ENCODE measurements at regions not wholly inside any gene's neighbourhood (a gene's known extent, or its start where the extent isn't known, plus 50 kb on each side); places are given as distances from the start of the nearest gene placed in this dataset.
A peak's percentile ranks its signal among the peaks of the same experiment; 100 is the strongest.

DNA sequence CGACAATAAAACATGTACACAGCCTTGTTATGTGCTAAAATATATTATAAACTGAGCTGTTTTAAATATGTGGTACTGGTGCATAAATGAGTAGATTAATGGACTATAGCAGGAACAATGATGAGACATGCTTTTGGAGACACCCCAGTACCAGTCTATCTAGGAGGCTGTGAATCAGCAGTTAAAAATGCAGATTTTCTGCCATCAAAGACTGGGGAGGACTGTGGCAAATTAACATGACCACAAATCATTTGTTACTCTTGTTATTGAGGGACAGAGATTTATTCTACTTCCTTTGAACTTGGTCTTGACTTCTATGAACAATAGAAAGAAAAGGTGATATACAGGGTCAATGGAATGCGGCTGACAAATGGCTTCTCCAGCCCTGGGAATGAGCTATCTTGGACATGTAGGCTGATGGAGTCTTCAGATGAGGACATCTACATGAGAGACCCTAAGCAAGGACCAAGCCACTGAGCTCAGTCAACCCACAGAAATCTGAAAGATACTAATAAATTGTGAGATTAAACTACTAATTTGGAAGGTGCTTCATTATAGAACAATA is 551.7 kb upstream of the GJE1 start:
- no peak overlapping the region for H3K4me3 ChIP-seq (ENCODE audit: low read depth, low read length)
- no peaks in the 10 kb centered on the region for H3K36me3 ChIP-seq (ENCODE audit: control insufficient read depth, insufficient read depth, low read length)
- H3K27ac ChIP-seq (ENCODE audit: low read depth, low read length) = no peak overlapping the region
- H3K27me3 ChIP-seq (ENCODE audit: control insufficient read depth, insufficient read depth, low read length) = no peaks in the 10 kb centered on the region
- no peaks in the 10 kb centered on the region for H3K9me3 ChIP-seq (ENCODE audit: control insufficient read depth, insufficient read depth, low read depth, low read length)
- no peak overlapping the region for H3K9ac ChIP-seq (ENCODE audit: low read length)
- H3K4me1 ChIP-seq (ENCODE audit: control insufficient read depth, insufficient read depth, low read length) = 0 out of 2 replicates have a peak, but pooled peaks cover 4% of the 10 kb centered on the region

DNA sequence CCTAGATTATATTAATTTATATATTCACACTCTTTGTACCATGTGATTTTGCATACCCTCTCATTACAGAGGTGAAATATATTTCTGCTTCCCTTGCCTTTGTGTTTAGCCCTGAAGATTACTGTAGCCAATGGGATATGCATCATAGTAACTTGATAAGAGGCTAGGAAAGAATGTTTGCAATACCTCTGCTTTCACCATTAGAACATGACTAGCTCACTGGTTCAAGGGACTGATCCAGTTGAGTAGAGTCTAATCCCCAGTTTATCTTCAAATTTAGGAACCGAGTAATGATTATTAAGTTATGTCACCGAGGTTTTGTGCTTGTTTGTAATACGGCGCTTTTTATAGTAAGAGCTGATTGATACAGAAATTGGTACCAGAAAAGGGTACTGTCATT is 552.6 kb upstream of the GJE1 start:
- 0 out of 2 replicates have a peak, but pooled peaks cover 4% of the 10 kb centered on the region for H3K4me1 ChIP-seq (ENCODE audit: control insufficient read depth, insufficient read depth, low read length)
- no peak overlapping the region for H3K27ac ChIP-seq (ENCODE audit: low read depth, low read length)
- no peaks in the 10 kb centered on the region for H3K9me3 ChIP-seq (ENCODE audit: control insufficient read depth, insufficient read depth, low read depth, low read length)
- H3K4me3 ChIP-seq (ENCODE audit: low read depth, low read length) = no peak overlapping the region
- H3K9ac ChIP-seq (ENCODE audit: low read length) = no peak overlapping the region
- no peaks in the 10 kb centered on the region for H3K36me3 ChIP-seq (ENCODE audit: control insufficient read depth, insufficient read depth, low read length)
- no peaks in the 10 kb centered on the region for H3K27me3 ChIP-seq (ENCODE audit: control insufficient read depth, insufficient read depth, low read length)

DNA sequence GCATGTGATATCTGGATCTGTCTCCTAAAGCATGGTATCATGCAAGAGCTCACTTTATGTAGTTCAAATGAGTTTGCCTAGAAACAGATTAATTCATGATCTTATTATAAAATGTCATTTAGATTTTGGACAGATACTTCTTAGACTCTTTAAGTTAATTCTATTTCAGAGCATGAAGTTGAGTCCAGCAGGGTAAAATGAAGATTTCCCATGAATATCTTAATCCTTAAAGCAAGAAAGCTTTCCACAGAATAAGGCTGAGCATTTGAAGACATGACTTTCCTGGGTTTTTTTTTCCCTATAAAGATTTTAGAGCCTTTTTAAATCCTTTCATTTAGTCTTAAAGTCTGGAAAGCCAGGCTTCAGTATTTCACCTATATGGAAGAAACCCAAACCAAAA is 556.0 kb upstream of the GJE1 start:
- Histone ChIP-seq H3K27ac (ENCODE audit: low read depth, low read length) (no peak overlapping the region), H3K4me1 (ENCODE audit: control insufficient read depth, insufficient read depth, low read length) (0 out of 2 replicates have a peak, but pooled peaks cover 4% of the 10 kb centered on the region), H3K9ac (ENCODE audit: low read length) (no peak overlapping the region), H3K9me3 (ENCODE audit: control insufficient read depth, insufficient read depth, low read depth, low read length) (no peaks in the 10 kb centered on the region), H3K36me3 (ENCODE audit: control insufficient read depth, insufficient read depth, low read length) (no peaks in the 10 kb centered on the region), H3K27me3 (ENCODE audit: control insufficient read depth, insufficient read depth, low read length) (no peaks in the 10 kb centered on the region), H3K4me3 (ENCODE audit: low read depth, low read length) (no peak overlapping the region)

DNA sequence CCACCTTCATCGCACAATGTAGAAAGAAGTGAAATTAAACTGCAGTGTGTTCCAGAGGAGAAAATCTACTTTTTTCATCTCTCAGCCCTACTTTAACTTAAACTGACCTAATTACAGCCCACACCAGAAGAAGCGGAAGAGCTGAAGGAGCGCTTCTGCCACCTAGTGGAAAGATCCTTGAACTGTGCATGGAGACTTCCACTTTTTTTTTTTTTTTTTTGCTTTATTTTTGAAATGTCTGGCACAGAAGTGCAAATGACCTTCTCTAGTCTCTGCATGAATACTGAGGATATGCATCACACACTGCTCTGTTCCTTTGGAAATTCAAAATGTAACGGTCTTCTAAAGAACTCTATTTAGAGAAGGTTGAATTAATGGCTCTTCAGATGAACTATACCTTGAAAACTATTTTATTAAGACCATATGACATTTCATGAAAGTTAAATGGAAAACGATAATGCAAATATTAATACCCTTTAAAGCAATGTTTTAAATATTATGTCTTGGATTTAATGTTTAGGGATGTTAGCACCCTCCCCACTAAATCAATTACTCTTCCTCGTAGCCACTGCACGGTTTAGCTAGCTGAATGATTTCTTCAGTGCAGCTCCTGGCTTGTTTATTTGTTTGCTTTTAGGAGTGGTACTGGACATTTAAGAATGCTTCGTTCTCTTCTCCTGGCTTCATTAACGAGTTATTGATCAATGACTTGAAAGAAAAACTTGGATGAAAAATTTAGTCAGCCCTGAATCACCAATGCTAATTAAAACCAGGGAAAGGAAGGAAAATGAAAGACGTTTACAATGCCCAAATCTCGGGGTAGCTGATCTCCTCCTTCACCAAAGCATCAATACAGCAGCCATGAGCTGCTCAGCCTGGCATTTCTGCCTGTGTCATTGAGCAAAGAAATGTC is 569.6 kb upstream of the GJE1 start:
- no peaks in the 10 kb centered on the region for H3K9me3 ChIP-seq (ENCODE audit: control insufficient read depth, insufficient read depth, low read depth, low read length)
- no peak overlapping the region for H3K4me3 ChIP-seq (ENCODE audit: low read depth, low read length)
- H3K36me3 ChIP-seq (ENCODE audit: control insufficient read depth, insufficient read depth, low read length) = no peaks in the 10 kb centered on the region
- no peaks in the 10 kb centered on the region for H3K27me3 ChIP-seq (ENCODE audit: control insufficient read depth, insufficient read depth, low read length)
- H3K27ac ChIP-seq (ENCODE audit: low read depth, low read length) = peak overlapping the region; percentile 27; the same call in 1 of the 2 replicates
- H3K4me1 ChIP-seq (ENCODE audit: control insufficient read depth, insufficient read depth, low read length) = peaks cover 15% of the 10 kb centered on the region
- no peak overlapping the region for H3K9ac ChIP-seq (ENCODE audit: low read length)

DNA sequence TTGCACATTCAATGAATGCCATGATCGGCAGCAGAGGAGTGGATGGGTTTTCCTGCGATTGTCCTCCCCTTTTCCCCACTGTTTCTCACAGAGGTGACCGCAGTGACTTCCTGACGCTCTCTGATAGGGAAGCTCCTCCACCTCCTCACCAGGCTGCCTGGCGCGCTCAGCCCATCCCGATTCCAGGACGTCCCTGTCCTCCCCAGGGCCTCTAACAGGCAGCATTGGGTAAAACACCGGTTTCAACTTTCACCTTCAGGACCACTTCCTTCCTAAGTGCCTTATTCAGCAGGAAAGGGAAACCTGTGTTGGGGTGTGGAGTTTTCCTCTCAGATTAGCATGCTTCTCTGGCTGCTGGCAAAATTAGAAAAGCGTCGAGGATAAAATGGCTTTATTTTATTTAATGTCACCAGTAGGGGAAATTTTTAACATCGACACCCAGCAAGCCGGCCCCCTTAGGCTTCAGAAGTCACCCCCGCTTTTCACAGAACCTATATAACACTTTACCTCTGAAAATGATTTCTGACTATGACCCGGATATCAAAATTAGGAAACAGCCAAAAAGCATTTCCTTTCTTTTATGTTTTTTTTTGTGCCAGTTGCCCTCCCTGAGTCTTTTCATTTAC is 570.4 kb upstream of the GJE1 start:
- no peaks in the 10 kb centered on the region for H3K9me3 ChIP-seq (ENCODE audit: control insufficient read depth, insufficient read depth, low read depth, low read length)
- no peaks in the 10 kb centered on the region for H3K27me3 ChIP-seq (ENCODE audit: control insufficient read depth, insufficient read depth, low read length)
- peak overlapping the region; percentile 27; the same call in 1 of the 2 replicates for H3K27ac ChIP-seq (ENCODE audit: low read depth, low read length)
- peaks cover 15% of the 10 kb centered on the region for H3K4me1 ChIP-seq (ENCODE audit: control insufficient read depth, insufficient read depth, low read length)
- H3K4me3 ChIP-seq (ENCODE audit: low read depth, low read length) = no peak overlapping the region
- H3K9ac ChIP-seq (ENCODE audit: low read length) = no peak overlapping the region
- no peaks in the 10 kb centered on the region for H3K36me3 ChIP-seq (ENCODE audit: control insufficient read depth, insufficient read depth, low read length)

DNA sequence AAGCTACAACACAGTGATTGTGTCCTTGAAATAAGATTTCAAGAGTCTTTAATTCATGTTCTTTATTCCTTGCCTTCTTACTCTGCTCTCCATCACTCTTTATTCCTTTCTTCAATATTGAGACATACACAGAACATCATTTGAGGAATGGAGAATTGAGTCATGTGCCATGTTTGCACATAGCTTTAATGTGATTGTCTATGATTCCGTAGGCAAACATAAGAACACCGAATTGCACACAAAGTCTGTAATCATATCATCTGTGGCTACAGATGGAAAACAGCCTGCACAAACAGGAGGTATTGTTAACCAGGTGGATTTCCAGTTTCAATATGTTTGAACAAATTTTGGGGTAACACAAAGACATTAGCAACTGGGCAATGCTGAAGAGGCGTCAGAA is 571.6 kb upstream of the GJE1 start:
- Histone ChIP-seq H3K27ac (ENCODE audit: low read depth, low read length) (no peak overlapping the region), H3K9ac (ENCODE audit: low read length) (no peak overlapping the region), H3K4me1 (ENCODE audit: control insufficient read depth, insufficient read depth, low read length) (peaks cover 15% of the 10 kb centered on the region), H3K9me3 (ENCODE audit: control insufficient read depth, insufficient read depth, low read depth, low read length) (no peaks in the 10 kb centered on the region), H3K4me3 (ENCODE audit: low read depth, low read length) (no peak overlapping the region), H3K36me3 (ENCODE audit: control insufficient read depth, insufficient read depth, low read length) (no peaks in the 10 kb centered on the region), H3K27me3 (ENCODE audit: control insufficient read depth, insufficient read depth, low read length) (no peaks in the 10 kb centered on the region)

DNA sequence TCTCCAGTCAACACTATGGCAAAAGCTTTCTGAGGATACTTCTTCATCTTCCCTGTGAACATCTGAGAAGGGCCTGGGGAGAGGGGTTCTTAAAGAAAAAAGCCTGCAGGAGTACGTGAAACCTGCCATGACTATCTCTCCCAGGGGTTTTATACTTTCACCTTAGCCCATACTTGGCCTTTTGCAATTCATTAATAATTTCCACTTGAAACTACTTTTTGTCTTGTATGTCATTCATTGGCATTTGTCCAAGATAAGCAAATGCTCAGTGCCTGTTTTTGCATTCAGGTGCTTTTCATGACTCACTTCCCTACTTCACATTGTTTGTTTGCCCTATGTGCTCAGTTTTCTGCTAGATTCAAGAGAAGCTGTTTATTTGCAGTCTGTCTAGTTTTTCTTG is 580.3 kb upstream of the GJE1 start:
- Histone ChIP-seq H3K9me3 (ENCODE audit: control insufficient read depth, insufficient read depth, low read depth, low read length) (peaks cover 8% of the 10 kb centered on the region; the same call in 1 of the 2 replicates), H3K27me3 (ENCODE audit: control insufficient read depth, insufficient read depth, low read length) (no peaks in the 10 kb centered on the region), H3K9ac (ENCODE audit: low read length) (no peak overlapping the region), H3K27ac (ENCODE audit: low read depth, low read length) (no peak overlapping the region), H3K36me3 (ENCODE audit: control insufficient read depth, insufficient read depth, low read length) (no peaks in the 10 kb centered on the region), H3K4me1 (ENCODE audit: control insufficient read depth, insufficient read depth, low read length) (no peaks in the 10 kb centered on the region; the same call in 1 of the 2 replicates), H3K4me3 (ENCODE audit: low read depth, low read length) (no peak overlapping the region)

DNA sequence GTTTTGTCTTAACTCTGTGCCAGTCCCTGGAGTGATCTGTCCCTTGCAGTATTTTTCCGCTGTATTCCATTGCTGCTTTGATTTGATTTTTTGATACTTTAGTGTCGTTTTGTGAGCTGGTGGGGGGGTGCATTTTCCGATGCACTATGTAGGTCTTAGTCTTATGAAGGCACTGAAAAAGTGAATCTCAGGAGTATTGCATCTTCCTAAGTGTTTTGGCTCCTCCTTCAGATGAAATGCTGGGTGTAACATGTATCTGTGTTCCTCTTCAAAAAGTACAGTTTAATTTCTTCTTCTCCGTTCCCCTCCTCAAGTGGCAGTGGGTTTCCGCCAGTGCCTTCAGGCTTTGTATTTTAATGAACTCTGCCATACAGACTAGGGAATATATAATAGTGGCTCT is 580.7 kb upstream of the GJE1 start:
- no peak overlapping the region for H3K9ac ChIP-seq (ENCODE audit: low read length)
- H3K9me3 ChIP-seq (ENCODE audit: control insufficient read depth, insufficient read depth, low read depth, low read length) = peaks cover 8% of the 10 kb centered on the region; the same call in 1 of the 2 replicates
- no peaks in the 10 kb centered on the region; the same call in 1 of the 2 replicates for H3K4me1 ChIP-seq (ENCODE audit: control insufficient read depth, insufficient read depth, low read length)
- H3K27me3 ChIP-seq (ENCODE audit: control insufficient read depth, insufficient read depth, low read length) = no peaks in the 10 kb centered on the region
- no peak overlapping the region for H3K27ac ChIP-seq (ENCODE audit: low read depth, low read length)
- no peak overlapping the region for H3K4me3 ChIP-seq (ENCODE audit: low read depth, low read length)
- H3K36me3 ChIP-seq (ENCODE audit: control insufficient read depth, insufficient read depth, low read length) = no peaks in the 10 kb centered on the region

DNA sequence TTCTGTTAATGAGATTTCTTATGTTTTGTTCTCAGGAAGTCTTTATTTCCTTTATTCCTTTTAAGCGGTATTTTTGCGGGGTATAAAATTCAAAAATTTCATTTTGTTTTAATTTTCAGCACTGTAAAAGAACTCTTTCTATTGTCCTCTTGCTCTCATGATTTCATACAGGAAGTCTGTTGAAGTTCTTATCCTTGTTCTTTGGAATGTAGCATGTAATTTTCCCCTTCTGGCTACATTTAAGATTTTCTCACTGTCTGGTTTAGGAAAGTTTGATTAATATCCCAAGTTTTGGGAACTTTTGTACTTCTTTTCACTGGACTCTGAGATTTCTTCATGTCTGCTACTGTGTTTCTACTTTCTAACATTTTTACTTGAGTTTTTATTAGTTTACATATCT is 581.4 kb upstream of the GJE1 start:
- H3K27me3 ChIP-seq (ENCODE audit: control insufficient read depth, insufficient read depth, low read length) = no peaks in the 10 kb centered on the region
- no peak overlapping the region for H3K4me3 ChIP-seq (ENCODE audit: low read depth, low read length)
- H3K4me1 ChIP-seq (ENCODE audit: control insufficient read depth, insufficient read depth, low read length) = no peaks in the 10 kb centered on the region; the same call in 1 of the 2 replicates
- H3K36me3 ChIP-seq (ENCODE audit: control insufficient read depth, insufficient read depth, low read length) = no peaks in the 10 kb centered on the region
- H3K9me3 ChIP-seq (ENCODE audit: control insufficient read depth, insufficient read depth, low read depth, low read length) = peaks cover 12% of the 10 kb centered on the region
- H3K27ac ChIP-seq (ENCODE audit: low read depth, low read length) = no peak overlapping the region
- no peak overlapping the region for H3K9ac ChIP-seq (ENCODE audit: low read length)

DNA sequence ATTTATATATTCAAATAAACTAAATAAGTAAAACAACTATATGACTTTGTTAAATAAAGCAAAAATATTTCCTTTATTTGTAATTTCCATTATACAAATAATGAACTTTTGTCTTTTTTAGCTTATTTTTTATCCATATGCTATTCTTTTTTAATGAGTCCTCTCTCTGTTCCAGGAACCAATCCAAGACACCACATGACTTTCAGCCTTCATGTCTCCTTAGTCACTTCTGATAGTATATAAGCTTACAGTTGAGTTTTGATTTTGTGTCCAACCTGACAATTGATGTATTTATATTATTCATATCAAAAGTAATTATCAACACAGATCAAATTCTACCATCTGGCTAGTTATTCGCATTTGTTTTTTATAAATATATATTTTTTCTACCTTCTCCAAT is 582.3 kb upstream of the GJE1 start:
- H3K9ac ChIP-seq (ENCODE audit: low read length) = no peak overlapping the region
- H3K9me3 ChIP-seq (ENCODE audit: control insufficient read depth, insufficient read depth, low read depth, low read length) = peaks cover 12% of the 10 kb centered on the region
- H3K27me3 ChIP-seq (ENCODE audit: control insufficient read depth, insufficient read depth, low read length) = no peaks in the 10 kb centered on the region
- H3K36me3 ChIP-seq (ENCODE audit: control insufficient read depth, insufficient read depth, low read length) = no peaks in the 10 kb centered on the region
- no peaks in the 10 kb centered on the region; the same call in 1 of the 2 replicates for H3K4me1 ChIP-seq (ENCODE audit: control insufficient read depth, insufficient read depth, low read length)
- no peak overlapping the region for H3K4me3 ChIP-seq (ENCODE audit: low read depth, low read length)
- H3K27ac ChIP-seq (ENCODE audit: low read depth, low read length) = no peak overlapping the region

DNA sequence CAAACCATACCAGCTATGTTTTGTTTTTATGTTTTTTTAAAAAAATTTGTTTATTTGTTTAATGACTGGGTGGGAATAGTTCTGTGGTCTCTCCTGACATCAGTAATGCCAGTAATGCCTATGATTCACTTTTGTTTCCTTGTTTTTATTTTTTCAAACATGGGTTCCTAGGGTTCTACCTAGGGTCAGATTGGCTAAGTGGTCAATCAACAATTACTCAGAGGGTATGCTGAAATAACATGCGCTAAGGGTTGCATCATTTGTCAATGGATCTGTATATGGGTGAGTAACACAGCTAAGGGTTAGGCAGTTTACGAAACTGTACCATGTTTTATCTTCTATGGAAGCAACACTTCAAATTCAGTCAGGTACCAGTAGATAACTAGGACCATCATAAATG is 583.8 kb upstream of the GJE1 start:
- Histone ChIP-seq H3K36me3 (ENCODE audit: control insufficient read depth, insufficient read depth, low read length) (no peaks in the 10 kb centered on the region), H3K27ac (ENCODE audit: low read depth, low read length) (no peak overlapping the region), H3K9ac (ENCODE audit: low read length) (no peak overlapping the region), H3K9me3 (ENCODE audit: control insufficient read depth, insufficient read depth, low read depth, low read length) (peaks cover 15% of the 10 kb centered on the region), H3K27me3 (ENCODE audit: control insufficient read depth, insufficient read depth, low read length) (no peaks in the 10 kb centered on the region), H3K4me1 (ENCODE audit: control insufficient read depth, insufficient read depth, low read length) (no peaks in the 10 kb centered on the region; the same call in 1 of the 2 replicates), H3K4me3 (ENCODE audit: low read depth, low read length) (no peak overlapping the region)
